Right lobe of liver (tissue), 6 donors: ENCODE measurements at regions not wholly inside any gene's neighbourhood (a gene's known extent, or its start where the extent isn't known, plus 50 kb on each side); places are given as distances from the start of the nearest gene placed in this dataset.

Source experiments
- ATAC-seq, 4 donors: fragments of 200-7000 bp; cut with Tn5 transposase; one replicate each; pipeline ENCODE4 v1.9.1; 2020; ENCODE audit warnings: mild to moderate bottlenecking in 4 of 4, moderate library complexity in 4 of 4
- DNase-seq, 3 donors: peaks; one replicate each; pipeline ENCODE4 v3.0.0-alpha.2; 2020
- H3K27ac ChIP-seq, 3 donors: fragments of 200-600 bp; one replicate each; pipeline ENCODE4 v1.8.0; 2022
- H3K27me3 ChIP-seq, 2 donors: fragments of 200-600 bp; one replicate each; pipeline ENCODE4 v1.8.0; 2022
- H3K36me3 ChIP-seq, 4 donors: fragments of 200-600 bp; sonication (generic) in 1 of 4; one replicate each; pipeline versions ENCODE4 v1.5.1 to v1.8.0; 2017 to 2022; ENCODE audit warnings: control low read depth in 1 of 4
- H3K4me1 ChIP-seq, 4 donors: fragments of 200-600 bp; sonication (generic) in 1 of 4; one replicate each; pipeline versions ENCODE4 v1.5.1 to v1.8.0; 2017 to 2022; ENCODE audit warnings: control low read depth in 1 of 4
- H3K4me3 ChIP-seq, 3 donors: fragments of 200-600 bp; one replicate each; pipeline ENCODE4 v1.8.0; 2022
- H3K9me3 ChIP-seq, 4 donors: fragments of 200-600 bp; sonication (generic) in 1 of 4; one replicate each; pipeline versions ENCODE4 v1.5.1 to v1.8.0; 2017 to 2022; ENCODE audit warnings: control low read depth in 1 of 4
- POLR2A ChIP-seq: fragments of 450-650 bp; IDR thresholded peaks from one replicate; pipeline ENCODE4 v1.6.1; 2017; ENCODE audit warnings: antibody characterized with exemption, mild to moderate bottlenecking
- WGBS: methylation state at CpG from one replicate; pipeline ENCODE4 v1.1.6; 2018; ENCODE audit warnings: low coverage, low lambda C conversion rate; ENCODE audit not compliant: insufficient coverage; ENCODE audit errors: missing lambda C conversion rate; 5-methylcytosine and 5-hydroxymethylcytosine counted together
- intact Hi-C, 2 donors: fragments of 100-400 bp; cut with DNase I; formaldehyde crosslinking; loops; one replicate each; pipeline versions ENCODE4 v1.11.2 to v1.14.1; 2022
- TF ChIP-seq, protein P1 (sequence below), 4 donors: fragments of 200-600 bp in 3 of 4; fragments of 450-650 bp in 1 of 4; IDR thresholded peaks; one replicate each; pipeline versions ENCODE4 v1.5.1 to v1.8.0; 2016 to 2022; ENCODE audit warnings: antibody characterized with exemption in 4 of 4, mild to moderate bottlenecking in 2 of 4
- donor health status: DM: no; HTN: yes; CAD: no.
- donor health status: DM: no; HTN: no; CAD: no.
- donor health status: DM: no; HTN: no; CAD: no.
- donor health status: DM: no; HTN: yes; CAD: no.
- donor health status: DM: no; HTN: yes; CAD: no.

DNA sequence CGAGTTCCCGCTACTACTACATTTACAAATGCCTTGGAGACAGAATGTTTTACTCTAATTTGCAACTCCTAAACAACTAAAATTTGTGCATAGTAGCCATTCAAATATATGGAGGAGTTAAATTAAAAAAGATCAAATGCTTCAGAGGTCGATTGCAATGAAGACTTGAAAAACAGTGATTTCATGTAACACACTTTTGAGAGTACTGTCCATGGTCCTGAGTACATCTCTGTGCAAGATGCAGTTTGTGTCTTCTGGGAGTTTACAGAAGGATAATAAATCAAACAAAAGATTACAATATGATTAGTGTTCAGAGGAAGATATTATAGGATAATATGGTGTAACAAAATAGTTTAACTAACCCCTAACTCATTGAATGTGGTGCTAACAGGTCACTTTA, 894.7 kb downstream of the TMEM182 start:
- H3K27ac ChIP-seq: no peak overlapping the region
- ATAC-seq (no peak), DNase-seq (no peak)
- intact Hi-C loops: no loop called here
- TF ChIP-seq, protein P1, sequence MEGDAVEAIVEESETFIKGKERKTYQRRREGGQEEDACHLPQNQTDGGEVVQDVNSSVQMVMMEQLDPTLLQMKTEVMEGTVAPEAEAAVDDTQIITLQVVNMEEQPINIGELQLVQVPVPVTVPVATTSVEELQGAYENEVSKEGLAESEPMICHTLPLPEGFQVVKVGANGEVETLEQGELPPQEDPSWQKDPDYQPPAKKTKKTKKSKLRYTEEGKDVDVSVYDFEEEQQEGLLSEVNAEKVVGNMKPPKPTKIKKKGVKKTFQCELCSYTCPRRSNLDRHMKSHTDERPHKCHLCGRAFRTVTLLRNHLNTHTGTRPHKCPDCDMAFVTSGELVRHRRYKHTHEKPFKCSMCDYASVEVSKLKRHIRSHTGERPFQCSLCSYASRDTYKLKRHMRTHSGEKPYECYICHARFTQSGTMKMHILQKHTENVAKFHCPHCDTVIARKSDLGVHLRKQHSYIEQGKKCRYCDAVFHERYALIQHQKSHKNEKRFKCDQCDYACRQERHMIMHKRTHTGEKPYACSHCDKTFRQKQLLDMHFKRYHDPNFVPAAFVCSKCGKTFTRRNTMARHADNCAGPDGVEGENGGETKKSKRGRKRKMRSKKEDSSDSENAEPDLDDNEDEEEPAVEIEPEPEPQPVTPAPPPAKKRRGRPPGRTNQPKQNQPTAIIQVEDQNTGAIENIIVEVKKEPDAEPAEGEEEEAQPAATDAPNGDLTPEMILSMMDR (IDR thresholded peaks at IDR 0.05): no peak
- no peak for TF ChIP-seq POLR2A
- no peak overlapping the region for H3K4me3 ChIP-seq
- H3K4me1 ChIP-seq: no peaks in the 10 kb centered on the region
- 71% methylated on average over 3 of the region's 3 CpGs for whole genome bisulfite sequencing
- H3K27me3 ChIP-seq: no peaks in the 10 kb centered on the region
- H3K9me3 ChIP-seq: no peaks in the 10 kb centered on the region
- no peaks in the 10 kb centered on the region for H3K36me3 ChIP-seq

- DNase-seq: no peak
- TF ChIP-seq POLR2A: no peak
- TF ChIP-seq, protein P1 (IDR thresholded peaks at IDR 0.05): no peak
Measured at GRCh38 chr2:103660519-103660918, 898.7 kb downstream of the TMEM182 start.

GRCh38 chr2:103660947-103661346, 899.1 kb downstream of the TMEM182 start:
- DNase-seq: no peak
- TF ChIP-seq POLR2A: no peak
- TF ChIP-seq, protein P1 (IDR thresholded peaks at IDR 0.05): no peak
- Histone ChIP-seq H3K4me3 (no peak overlapping the region), H3K4me1 (no peaks in the 10 kb centered on the region), H3K27ac (no peak overlapping the region), H3K9me3 (no peaks in the 10 kb centered on the region), H3K36me3 (no peaks in the 10 kb centered on the region), H3K27me3 (no peaks in the 10 kb centered on the region)
- intact Hi-C loops: no loop called here
- 63% methylated on average over 1 of the region's 1 CpG for WGBS
- no peak for ATAC-seq

More at GRCh38 chr2:103660519-103660918, 898.7 kb downstream of the TMEM182 start:
- Histone ChIP-seq H3K4me1 (no peaks in the 10 kb centered on the region), H3K27ac (no peak overlapping the region), H3K36me3 (no peaks in the 10 kb centered on the region), H3K4me3 (no peak overlapping the region), H3K9me3 (no peaks in the 10 kb centered on the region), H3K27me3 (no peaks in the 10 kb centered on the region)
- intact Hi-C loops: no loop called here
- no peak for ATAC-seq

- intact Hi-C loops: no loop called here
- no peak overlapping the region for H3K4me3 ChIP-seq
- H3K9me3 ChIP-seq: no peaks in the 10 kb centered on the region
- DNase-seq (no peak), ATAC-seq (no peak)
- no peaks in the 10 kb centered on the region for H3K36me3 ChIP-seq
- TF ChIP-seq POLR2A: no peak
- TF ChIP-seq, protein P1 (IDR thresholded peaks at IDR 0.05): no peak
- no peaks in the 10 kb centered on the region for H3K27me3 ChIP-seq
- peaks cover 0 to 3% (median 0%) of the 10 kb centered on the region in 4 donors for H3K4me1 ChIP-seq
- no peak overlapping the region for H3K27ac ChIP-seq
- 28% methylated on average over 4 of the region's 4 CpGs for WGBS
Measured at GRCh38 chr2:103664690-103665089, 902.9 kb downstream of the TMEM182 start.

GRCh38 chr2:103667335-103667884, 905.6 kb downstream of the TMEM182 start:
- no peaks in the 10 kb centered on the region for H3K9me3 ChIP-seq
- H3K27me3 ChIP-seq: no peaks in the 10 kb centered on the region
- H3K4me3 ChIP-seq: no peak overlapping the region
- no peaks in the 10 kb centered on the region for H3K36me3 ChIP-seq
- ATAC-seq: no peak
- TF ChIP-seq, protein P1 (IDR thresholded peaks at IDR 0.05): no peak
- TF ChIP-seq POLR2A: no peak
- WGBS: 84% methylated on average over 3 of the region's 3 CpGs
- H3K4me1 ChIP-seq: peaks cover 0 to 5% (median 0%) of the 10 kb centered on the region in 4 donors
- no peak for DNase-seq
- intact Hi-C loops: no loop called here
- H3K27ac ChIP-seq: no peak overlapping the region
